B cell (primary cell): ENCODE measurements at regions not wholly inside any gene's neighbourhood (a gene's known extent, or its start where the extent isn't known, plus 50 kb on each side); places are given as distances from the start of the nearest gene placed in this dataset.

ENCODE experiments used
- ATAC-seq: fragments of 200-7000 bp; cut with Tn5 transposase; one replicate; pipeline ENCODE4 v1.10.0; 2021; ENCODE audit warnings: low read depth, mild to moderate bottlenecking, moderate number of reproducible peaks, moderate library complexity
- CTCF ChIA-PET: fragments of 350-600 bp; sonication (Branson Sonifier 250); formaldehyde crosslinking; loops from one replicate; lab custom pipeline; 2021; ENCODE audit warnings: antibody characterized with exemption, inconsistent platforms; lab: Charles Lee
- POLR2A ChIA-PET: fragments of 350-600 bp; sonication (Branson Sonifier 250); formaldehyde crosslinking; loops from one replicate; lab custom pipeline; 2021; ENCODE audit warnings: antibody characterized with exemption; lab: Charles Lee
- DNase-seq: peaks from one replicate; pipeline ENCODE4 v3.0.0; 2013
- H2AFZ ChIP-seq: 2 replicates; pipeline ENCODE4 v1.6.1; 2012; ENCODE audit warnings: mild to moderate bottlenecking, low read depth, low read length; ENCODE audit not compliant: insufficient read depth, poor library complexity, severe bottlenecking
- H3K27ac ChIP-seq, 2 donors: 1 replicate in 1 of 2; 2 replicates in 1 of 2; pipeline ENCODE4 v1.5.1; 2012 to 2013; ENCODE audit warnings: low read length in 2 of 2, mild to moderate bottlenecking in 2 of 2, moderate library complexity in 1 of 2
- H3K27me3 ChIP-seq, 4 experiments: fragments of 200-600 bp in 1 of 4; sonication (generic) in 1 of 4; replicated peaks in 1 of 4; 1 replicate in 2 of 4; 2 replicates in 2 of 4; pipeline versions ENCODE4 v1.6.1 to v1.7.0; 2013 to 2016; ENCODE audit warnings: low read length in 3 of 4, mild to moderate bottlenecking in 2 of 4, mixed read lengths in 1 of 4, moderate library complexity in 1 of 4; ENCODE audit not compliant: insufficient read depth in 4 of 4, control insufficient read depth in 3 of 4; ENCODE audit errors: control extremely low read depth in 1 of 4
- H3K36me3 ChIP-seq, 2 experiments: replicated peaks in 1 of 2; 1 replicate in 1 of 2; 2 replicates in 1 of 2; pipeline versions ENCODE4 v1.6.1 to v1.7.1; 2013; ENCODE audit warnings: low read length in 1 of 2; ENCODE audit not compliant: insufficient read depth in 2 of 2, control insufficient read depth in 1 of 2; ENCODE audit errors: control extremely low read depth in 1 of 2, extremely low read depth in 1 of 2
- H3K4me1 ChIP-seq, 2 donors: fragments of 200-600 bp in 1 of 2; sonication (generic) in 1 of 2; 1 replicate in 1 of 2; 2 replicates in 1 of 2; pipeline versions ENCODE4 v1.5.1 to v1.6.1; 2013 to 2017; ENCODE audit warnings: low read length in 2 of 2; ENCODE audit not compliant: control insufficient read depth in 2 of 2, insufficient read depth in 2 of 2
- H3K4me2 ChIP-seq: replicated peaks from 2 replicates; pipeline ENCODE3; 2012; ENCODE audit warnings: mild to moderate bottlenecking, low read depth, low read length; ENCODE audit not compliant: poor library complexity, severe bottlenecking
- H3K4me3 ChIP-seq, 5 experiments: fragments of 200-600 bp in 1 of 5; sonication (generic) in 1 of 5; 1 replicate in 3 of 5; 2 replicates in 2 of 5; pipeline versions ENCODE4 v1.5.1 to v1.7.0; 2011 to 2016; ENCODE audit warnings: low read length in 4 of 5, mild to moderate bottlenecking in 4 of 5, low read depth in 2 of 5, control low read depth in 1 of 5, moderate library complexity in 1 of 5; ENCODE audit not compliant: insufficient read depth in 1 of 5; ENCODE audit errors: control extremely low read depth in 1 of 5, extremely low read depth in 1 of 5
- H3K79me2 ChIP-seq: fragments of 200-600 bp; sonication (generic); one replicate; pipeline ENCODE4 v1.6.0; 2016; ENCODE audit warnings: low read length; ENCODE audit not compliant: control insufficient read depth, insufficient read depth
- H3K9ac ChIP-seq: fragments of 200-600 bp; sonication (generic); 2 replicates; pipeline ENCODE4 v1.6.1; 2017; ENCODE audit warnings: mild to moderate bottlenecking, low read length, moderate library complexity
- H3K9me3 ChIP-seq, 3 donors: one replicate each; pipeline versions ENCODE4 v1.6.1 to v1.7.1; 2013; ENCODE audit warnings: low read length in 2 of 3; ENCODE audit not compliant: control insufficient read depth in 2 of 3, insufficient read depth in 1 of 3; ENCODE audit errors: control extremely low read depth in 1 of 3
- H4K20me1 ChIP-seq: 2 replicates; pipeline ENCODE4 v1.6.0; 2012; ENCODE audit warnings: mild to moderate bottlenecking, low read length; ENCODE audit not compliant: insufficient read depth, control insufficient read depth, poor library complexity, severe bottlenecking
- H3K27ac Mint-ChIP-seq: one replicate; pipeline ENCODE4 v1.8.0; 2021; ENCODE audit warnings: mixed read lengths
- H3K27me3 Mint-ChIP-seq: one replicate; pipeline ENCODE4 v1.8.0; 2021; ENCODE audit warnings: mixed read lengths
- H3K4me1 Mint-ChIP-seq: one replicate; pipeline ENCODE4 v1.8.0; 2021; ENCODE audit warnings: mixed read lengths
- H3K4me3 Mint-ChIP-seq: one replicate; pipeline ENCODE4 v1.8.0; 2021; ENCODE audit warnings: mixed read lengths
- H3K9me3 Mint-ChIP-seq: one replicate; pipeline ENCODE4 v1.8.0; 2022; ENCODE audit warnings: mixed read lengths; ENCODE audit not compliant: insufficient read depth
- EZH2 ChIP-seq: IDR thresholded peaks from 2 replicates; pipeline ENCODE4 v1.6.1; 2012; ENCODE audit warnings: borderline replicate concordance, low read depth, mild to moderate bottlenecking, moderate library complexity, low read length; ENCODE audit not compliant: insufficient read depth, poor library complexity, severe bottlenecking
- WGBS: methylation state at CpG from one replicate; pipeline ENCODE4 v1.1.5; 2013; ENCODE audit warnings: missing lambda C conversion rate; ENCODE audit not compliant: insufficient coverage; 5-methylcytosine and 5-hydroxymethylcytosine counted together
- intact Hi-C: fragments of 100-400 bp; cut with micrococcal nuclease; formaldehyde crosslinking; loops from one replicate; pipeline ENCODE4 v1.10.0; 2022
- TF ChIP-seq, protein P1 (sequence below): fragments of 200-600 bp; IDR thresholded peaks from one replicate; pipeline ENCODE4 v1.8.0; 2022; ENCODE audit warnings: antibody characterized with exemption, mild to moderate bottlenecking

DNA sequence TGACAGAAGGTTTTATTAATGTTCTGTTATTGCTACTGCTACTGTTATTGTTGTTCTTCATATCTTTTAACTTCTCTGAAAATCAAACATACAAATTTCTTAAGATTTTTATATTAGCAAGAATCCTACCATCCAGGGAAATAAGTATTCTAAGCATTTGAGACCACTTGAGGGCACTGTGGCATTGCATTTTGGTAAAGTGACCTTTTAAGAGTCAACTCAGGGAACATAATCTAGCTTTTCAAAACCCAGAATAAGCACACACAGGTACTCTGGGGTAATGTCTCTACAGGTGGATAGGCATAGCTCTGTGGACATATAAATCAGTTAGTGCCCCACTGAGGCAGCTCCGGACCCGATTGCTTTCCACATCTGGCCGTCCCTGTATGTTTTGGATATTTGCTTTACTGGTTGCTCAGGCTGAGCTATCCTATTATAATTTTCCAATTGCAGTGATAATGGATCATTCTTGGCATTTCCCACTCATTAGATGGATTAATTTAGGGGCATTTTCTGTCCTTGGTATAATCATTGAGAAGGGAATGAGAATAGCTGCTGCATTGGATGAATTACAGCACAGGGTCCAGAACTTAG is 1425.1 kb upstream of the CDH8 start:
- no peaks in the 10 kb centered on the region for H3K27me3 Mint-ChIP-seq
- TF ChIP-seq, protein P1, sequence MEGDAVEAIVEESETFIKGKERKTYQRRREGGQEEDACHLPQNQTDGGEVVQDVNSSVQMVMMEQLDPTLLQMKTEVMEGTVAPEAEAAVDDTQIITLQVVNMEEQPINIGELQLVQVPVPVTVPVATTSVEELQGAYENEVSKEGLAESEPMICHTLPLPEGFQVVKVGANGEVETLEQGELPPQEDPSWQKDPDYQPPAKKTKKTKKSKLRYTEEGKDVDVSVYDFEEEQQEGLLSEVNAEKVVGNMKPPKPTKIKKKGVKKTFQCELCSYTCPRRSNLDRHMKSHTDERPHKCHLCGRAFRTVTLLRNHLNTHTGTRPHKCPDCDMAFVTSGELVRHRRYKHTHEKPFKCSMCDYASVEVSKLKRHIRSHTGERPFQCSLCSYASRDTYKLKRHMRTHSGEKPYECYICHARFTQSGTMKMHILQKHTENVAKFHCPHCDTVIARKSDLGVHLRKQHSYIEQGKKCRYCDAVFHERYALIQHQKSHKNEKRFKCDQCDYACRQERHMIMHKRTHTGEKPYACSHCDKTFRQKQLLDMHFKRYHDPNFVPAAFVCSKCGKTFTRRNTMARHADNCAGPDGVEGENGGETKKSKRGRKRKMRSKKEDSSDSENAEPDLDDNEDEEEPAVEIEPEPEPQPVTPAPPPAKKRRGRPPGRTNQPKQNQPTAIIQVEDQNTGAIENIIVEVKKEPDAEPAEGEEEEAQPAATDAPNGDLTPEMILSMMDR: no peak
- TF ChIP-seq EZH2: no peak
- no peaks in the 10 kb centered on the region for H3K79me2 ChIP-seq
- intact Hi-C loops: no loop called here
- H4K20me1 ChIP-seq: no peaks in the 10 kb centered on the region
- H2AFZ ChIP-seq: no peak overlapping the region
- H3K4me2 ChIP-seq: no peak overlapping the region
- peaks cover 2% of the 10 kb centered on the region for H3K9me3 Mint-ChIP-seq
- H3K27me3 ChIP-seq: no peaks in the 10 kb centered on the region
- POLR2A ChIA-PET: no interaction called here
- ATAC-seq (no peak), DNase-seq (no peak)
- no peak overlapping the region for H3K9ac ChIP-seq
- H3K4me1 ChIP-seq: no peaks in the 10 kb centered on the region
- H3K4me3 ChIP-seq: no peak overlapping the region
- CTCF ChIA-PET: no interaction called here
- no peaks in the 10 kb centered on the region for H3K4me1 Mint-ChIP-seq
- no peaks in the 10 kb centered on the region for H3K36me3 ChIP-seq
- no CpG with 5 or more reads among the region's 3 CpGs for WGBS
- H3K27ac ChIP-seq: no peak overlapping the region
- no peak overlapping the region for H3K4me3 Mint-ChIP-seq
- H3K9me3 ChIP-seq: no peaks in the 10 kb centered on the region
- H3K27ac Mint-ChIP-seq: no peak overlapping the region

DNA sequence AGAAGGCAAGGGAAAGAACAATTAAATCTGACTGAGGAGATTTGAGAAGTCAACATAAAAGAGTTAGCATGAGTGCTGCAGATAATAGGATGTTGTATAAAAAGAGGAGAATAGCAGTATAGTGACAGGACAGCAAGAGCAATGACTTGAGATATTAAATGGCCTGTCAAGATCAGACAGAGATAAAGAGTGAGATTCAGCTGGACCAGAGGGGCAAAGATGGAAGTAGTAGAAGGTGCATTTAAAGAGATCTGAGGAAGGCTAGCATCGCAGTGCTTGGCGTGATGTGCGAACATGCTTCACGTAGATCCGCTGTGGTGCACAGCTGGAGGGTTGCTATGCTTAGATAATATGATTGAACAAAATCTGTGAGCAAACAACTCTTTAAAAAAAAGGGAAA is 1422.6 kb upstream of the CDH8 start:
- ATAC-seq: no peak
- H3K4me1 ChIP-seq: no peaks in the 10 kb centered on the region
- POLR2A ChIA-PET: no interaction called here
- Mint-ChIP-seq H3K27me3 (no peaks in the 10 kb centered on the region), H3K9me3 (no peaks in the 10 kb centered on the region), H3K27ac (no peak overlapping the region), H3K4me3 (no peak overlapping the region), H3K4me1 (no peaks in the 10 kb centered on the region)
- H2AFZ ChIP-seq: no peak overlapping the region
- no peaks in the 10 kb centered on the region for H3K27me3 ChIP-seq
- H4K20me1 ChIP-seq: no peaks in the 10 kb centered on the region
- intact Hi-C loops: no loop called here
- 100% methylated on average over 2 of the region's 5 CpGs for WGBS
- no peak overlapping the region for H3K4me2 ChIP-seq
- no peak overlapping the region for H3K4me3 ChIP-seq
- no peaks in the 10 kb centered on the region for H3K36me3 ChIP-seq
- no peaks in the 10 kb centered on the region for H3K79me2 ChIP-seq
- no peak overlapping the region for H3K27ac ChIP-seq
- no peak for DNase-seq
- no peak overlapping the region for H3K9ac ChIP-seq
- no peaks in the 10 kb centered on the region for H3K9me3 ChIP-seq
- TF ChIP-seq EZH2: no peak
- TF ChIP-seq, protein P1: no peak
- CTCF ChIA-PET: no interaction called here
